SK-N-MC (cell line): ENCODE measurements at regions not wholly inside any gene's neighbourhood (a gene's known extent, or its start where the extent isn't known, plus 50 kb on each side); places are given as distances from the start of the nearest gene placed in this dataset.
"Not testable (repeated sequence)": the region's sequence is repeated elsewhere in the genome, so short reads cannot be mapped to it uniquely, and the experiment has no call there.

Source experiments
- EZH2 ChIP-seq: fragments of 200-600 bp; sonication (generic); IDR thresholded peaks from one replicate; pipeline ENCODE4 v1.6.1; 2017; ENCODE audit warnings: antibody characterized with exemption
- FOXP2 ChIP-seq: optimal IDR thresholded peaks from 2 replicates; pipeline ENCODE3; 2011; ENCODE audit warnings: mild to moderate bottlenecking, moderate library complexity; ENCODE audit not compliant: insufficient read depth; ENCODE audit errors: extremely low read length, control extremely low read depth
- POLR2AphosphoS5 ChIP-seq: IDR thresholded peaks from 2 replicates; pipeline ENCODE4 v1.6.1; 2012; ENCODE audit warnings: mild to moderate bottlenecking, low read depth, low read length, borderline replicate concordance

- not testable (repeated sequence) for TF ChIP-seq POLR2AphosphoS5, EZH2, FOXP2
Observed at GRCh38 chr18:30594911-30595310, 447.6 kb downstream of the DSC3 start.
